ENCODE measurements at regions not wholly inside any gene's neighbourhood (a gene's known extent, or its start where the extent isn't known, plus 50 kb on each side); places are given as distances from the start of the nearest gene placed in this dataset.

DNA sequence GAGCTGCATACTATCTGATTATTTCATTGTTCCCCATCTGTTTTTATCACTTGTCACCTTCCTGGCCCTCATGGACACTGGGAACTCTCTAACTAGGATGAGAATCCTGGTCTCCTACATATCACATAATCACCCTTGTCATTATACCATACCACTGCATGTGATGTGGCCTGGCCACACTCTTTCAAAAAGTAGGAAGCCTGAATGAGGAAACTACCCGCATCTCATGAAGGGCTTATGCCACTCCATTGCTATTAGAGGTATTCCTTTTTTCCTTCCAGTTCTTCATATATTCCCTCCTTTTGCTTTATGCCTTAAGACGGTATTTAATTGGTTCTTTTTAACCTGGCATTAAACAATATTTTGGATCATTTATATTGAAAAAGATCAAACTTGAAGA, 1341.4 kb upstream of the NUDT12 start:
- TF ChIP-seq, protein P1, sequence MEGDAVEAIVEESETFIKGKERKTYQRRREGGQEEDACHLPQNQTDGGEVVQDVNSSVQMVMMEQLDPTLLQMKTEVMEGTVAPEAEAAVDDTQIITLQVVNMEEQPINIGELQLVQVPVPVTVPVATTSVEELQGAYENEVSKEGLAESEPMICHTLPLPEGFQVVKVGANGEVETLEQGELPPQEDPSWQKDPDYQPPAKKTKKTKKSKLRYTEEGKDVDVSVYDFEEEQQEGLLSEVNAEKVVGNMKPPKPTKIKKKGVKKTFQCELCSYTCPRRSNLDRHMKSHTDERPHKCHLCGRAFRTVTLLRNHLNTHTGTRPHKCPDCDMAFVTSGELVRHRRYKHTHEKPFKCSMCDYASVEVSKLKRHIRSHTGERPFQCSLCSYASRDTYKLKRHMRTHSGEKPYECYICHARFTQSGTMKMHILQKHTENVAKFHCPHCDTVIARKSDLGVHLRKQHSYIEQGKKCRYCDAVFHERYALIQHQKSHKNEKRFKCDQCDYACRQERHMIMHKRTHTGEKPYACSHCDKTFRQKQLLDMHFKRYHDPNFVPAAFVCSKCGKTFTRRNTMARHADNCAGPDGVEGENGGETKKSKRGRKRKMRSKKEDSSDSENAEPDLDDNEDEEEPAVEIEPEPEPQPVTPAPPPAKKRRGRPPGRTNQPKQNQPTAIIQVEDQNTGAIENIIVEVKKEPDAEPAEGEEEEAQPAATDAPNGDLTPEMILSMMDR (conservative IDR thresholded peaks at IDR 0.05 in 1 of 2, IDR thresholded peaks at IDR 0.05 in 1 of 2; ENCODE audit: extremely low read depth in 1 of 2, insufficient read depth in 1 of 2, low read depth in 1 of 2, low read length in 2 of 2) = no peak
- TF ChIP-seq EZH2 (IDR thresholded peaks at IDR 0.05; ENCODE audit: borderline replicate concordance, low read length) = no peak

All from mammary epithelial cell (primary cell).